GM19372 (cell line): ENCODE measurements at regions not wholly inside any gene's neighbourhood (a gene's known extent, or its start where the extent isn't known, plus 50 kb on each side); places are given as distances from the start of the nearest gene placed in this dataset.
"Not testable (repeated sequence)": the region's sequence is repeated elsewhere in the genome, so short reads cannot be mapped to it uniquely, and the experiment has no call there.

Experiments
- ATAC-seq: cut with Tn5 transposase; IDR thresholded peaks from one replicate; pipeline ENCODE4 v1.9.1; 2021; ENCODE audit warnings: mild to moderate bottlenecking, low read depth, moderate library complexity; ENCODE audit not compliant: unreplicated experiment

GRCh38 chr9:82115331-82115730 is 126.8 kb downstream of the SPATA31D1 start:
- ATAC-seq: no peak

- ATAC-seq: no peak
These were observed 127.3 kb downstream of the SPATA31D1 start for GRCh38 chr9:82115900-82116299.

- no peak for ATAC-seq
These were observed 128.0 kb downstream of the SPATA31D1 start for GRCh38 chr9:82116556-82116955.

GRCh38 chr9:82117026-82117811 is 128.6 kb downstream of the SPATA31D1 start:
- ATAC-seq: no peak

- no peak for ATAC-seq
These were observed 134.2 kb downstream of the SPATA31D1 start for GRCh38 chr9:82122731-82123130.

GRCh38 chr9:82124090-82124489 is 135.5 kb downstream of the SPATA31D1 start:
- ATAC-seq: no peak

DNA sequence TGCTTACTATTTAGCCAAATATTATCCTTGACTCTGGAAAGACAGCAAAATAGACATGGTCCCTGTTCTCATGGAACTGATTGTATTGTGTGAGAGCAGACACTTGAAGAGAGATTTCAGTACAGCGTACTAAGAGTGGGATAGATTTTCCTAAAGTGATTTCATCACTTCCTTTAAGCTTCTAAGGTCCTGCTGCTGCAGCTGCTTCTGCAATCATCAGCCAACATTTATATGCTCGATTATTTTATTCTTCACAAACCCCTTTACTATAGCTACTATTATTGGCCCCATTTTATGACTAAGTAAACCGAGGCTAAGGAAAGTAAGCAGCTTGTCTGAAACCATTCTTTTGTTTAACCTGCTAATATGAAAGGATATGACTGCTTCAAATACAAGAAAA is 137.7 kb downstream of the SPATA31D1 start:
- no peak for ATAC-seq

DNA sequence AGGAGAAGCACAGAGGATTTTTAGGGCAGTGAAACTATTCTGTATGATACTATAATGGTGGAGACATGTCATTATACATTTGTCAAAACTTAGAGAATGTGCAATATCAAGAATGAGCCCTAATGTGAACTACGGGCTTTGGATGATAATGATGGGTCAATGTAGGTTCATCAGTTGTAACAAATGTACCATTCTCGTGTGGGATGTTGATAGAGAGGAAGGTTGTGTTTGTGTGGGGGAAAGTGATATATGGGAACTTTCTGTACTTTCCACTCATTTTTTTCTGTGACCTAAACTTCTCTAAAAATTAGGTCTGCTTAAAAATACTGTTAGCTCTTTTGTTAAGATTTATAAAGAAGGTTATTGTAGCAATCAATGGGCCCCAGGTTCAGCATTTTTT is 138.9 kb downstream of the SPATA31D1 start:
- peak; percentile 29 for ATAC-seq

DNA sequence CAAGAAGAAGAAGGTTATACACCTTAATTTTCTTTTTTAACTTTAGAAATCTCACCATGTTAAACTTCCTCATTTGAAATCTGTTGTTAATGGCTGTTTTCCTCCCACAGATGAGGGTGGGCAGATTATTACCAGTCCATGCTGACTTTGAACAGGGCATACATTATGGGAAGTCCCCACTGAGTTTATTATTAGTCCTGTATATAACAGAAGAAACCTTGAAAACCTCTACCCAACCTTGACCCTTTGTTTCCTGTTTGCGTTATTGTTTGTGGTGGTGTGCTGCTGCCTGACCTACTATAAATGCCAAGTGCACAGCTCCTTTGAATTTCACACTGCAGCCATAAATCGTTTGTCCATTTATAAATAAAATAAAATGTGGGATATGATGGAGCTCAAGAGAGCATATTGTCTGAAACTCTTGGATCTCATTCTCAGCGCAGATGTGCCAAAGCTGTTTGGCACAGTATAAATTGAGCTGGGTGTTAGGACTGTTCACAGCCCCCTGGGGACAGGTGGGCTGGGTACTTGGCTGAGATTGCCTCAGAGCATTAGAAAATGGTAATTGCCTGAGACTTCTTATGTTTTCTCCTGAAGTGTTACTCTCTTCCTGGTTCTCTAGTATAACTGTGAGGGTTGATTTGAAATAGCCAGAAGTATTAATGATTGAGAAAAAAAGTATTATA is 139.6 kb downstream of the SPATA31D1 start:
- peak; percentile 88 for ATAC-seq

- ATAC-seq: no peak
These were observed 141.1 kb downstream of the SPATA31D1 start for GRCh38 chr9:82129708-82130107.

- ATAC-seq: no peak
These were observed 141.9 kb downstream of the SPATA31D1 start for GRCh38 chr9:82130331-82131042.

GRCh38 chr9:82131072-82131471 is 142.5 kb downstream of the SPATA31D1 start:
- no peak for ATAC-seq

DNA sequence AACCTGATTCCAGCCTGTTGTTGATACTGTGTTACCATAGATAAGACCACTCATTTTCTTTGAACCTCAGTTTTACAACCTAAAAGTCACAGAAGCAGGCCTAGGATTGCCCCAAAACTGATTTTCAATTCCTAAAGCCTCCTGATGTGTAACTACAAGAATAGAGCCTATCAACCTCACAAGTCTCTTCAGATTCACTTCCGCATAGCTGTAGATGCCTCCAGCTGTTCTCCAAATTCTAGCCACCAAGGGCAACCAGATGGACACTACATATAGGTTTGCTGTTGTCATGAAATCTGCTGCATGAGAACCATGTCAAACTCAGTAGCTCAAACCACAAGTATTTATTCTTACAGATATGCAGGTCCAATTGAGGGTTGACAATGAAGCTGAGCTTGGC is 143.5 kb downstream of the SPATA31D1 start:
- no peak for ATAC-seq

GRCh38 chr9:82134010-82134409 is 145.4 kb downstream of the SPATA31D1 start:
- no peak for ATAC-seq

GRCh38 chr9:82135106-82135505 is 146.5 kb downstream of the SPATA31D1 start:
- ATAC-seq: no peak

DNA sequence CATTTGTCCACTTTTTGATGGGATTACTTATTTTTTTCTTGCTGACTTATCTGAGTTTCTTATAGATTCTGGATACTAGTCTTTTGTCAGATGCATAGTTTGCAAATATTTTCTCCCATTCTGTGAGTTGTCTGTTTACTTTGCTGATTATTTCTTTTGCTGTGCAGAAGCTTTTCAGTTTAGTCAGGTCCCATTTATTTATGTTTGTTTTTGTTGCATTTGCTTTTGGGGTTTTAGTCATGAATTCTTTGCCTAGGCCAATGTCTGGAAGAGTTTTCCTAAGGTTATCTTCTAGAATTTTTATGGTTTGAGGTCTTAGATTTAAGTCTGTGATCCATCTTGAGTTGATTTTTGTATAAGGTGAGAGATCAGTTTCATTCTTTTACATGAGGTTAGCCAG is 149.5 kb downstream of the SPATA31D1 start:
- ATAC-seq: not testable (repeated sequence)

- no peak for ATAC-seq
These were observed 151.9 kb downstream of the SPATA31D1 start for GRCh38 chr9:82140471-82140870.

DNA sequence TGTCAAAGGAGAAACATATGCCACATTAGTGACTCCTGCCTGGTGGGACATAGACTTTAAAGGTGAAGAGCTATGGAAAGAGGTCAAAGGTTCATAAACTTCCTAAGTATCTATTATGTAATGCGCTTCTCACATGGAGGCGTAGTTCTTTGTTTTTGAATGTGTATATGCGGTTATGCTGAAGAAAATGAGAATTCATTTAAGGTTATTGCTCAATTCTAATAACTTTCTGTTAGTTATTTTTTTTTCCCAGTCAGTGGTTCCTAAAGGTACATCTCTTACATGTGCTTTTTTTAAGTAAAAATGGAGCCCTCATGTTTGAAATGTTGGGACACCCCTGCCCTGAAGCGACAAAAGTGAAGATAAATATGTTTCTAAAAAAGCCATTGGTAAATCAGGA is 156.2 kb downstream of the SPATA31D1 start:
- ATAC-seq: no peak

DNA sequence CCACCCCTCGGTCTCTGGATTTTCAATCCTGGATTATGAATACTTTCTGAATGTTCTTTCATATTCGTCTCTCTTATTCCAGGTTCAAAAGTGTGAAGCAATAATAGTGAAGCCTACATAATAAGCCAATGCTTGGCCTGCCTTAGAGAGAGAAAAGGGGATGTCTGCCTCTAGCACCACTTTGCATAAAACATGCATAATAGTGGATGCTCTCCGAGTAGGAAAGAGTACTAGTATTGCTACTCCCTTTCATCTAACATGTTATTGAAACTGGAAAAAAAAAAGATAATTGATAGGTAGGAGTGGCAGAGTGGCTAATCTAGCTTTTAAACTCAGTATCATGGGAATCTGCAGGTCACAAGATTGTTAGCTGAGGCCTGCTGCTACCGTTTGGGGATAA is 158.1 kb downstream of the SPATA31D1 start:
- no peak for ATAC-seq

DNA sequence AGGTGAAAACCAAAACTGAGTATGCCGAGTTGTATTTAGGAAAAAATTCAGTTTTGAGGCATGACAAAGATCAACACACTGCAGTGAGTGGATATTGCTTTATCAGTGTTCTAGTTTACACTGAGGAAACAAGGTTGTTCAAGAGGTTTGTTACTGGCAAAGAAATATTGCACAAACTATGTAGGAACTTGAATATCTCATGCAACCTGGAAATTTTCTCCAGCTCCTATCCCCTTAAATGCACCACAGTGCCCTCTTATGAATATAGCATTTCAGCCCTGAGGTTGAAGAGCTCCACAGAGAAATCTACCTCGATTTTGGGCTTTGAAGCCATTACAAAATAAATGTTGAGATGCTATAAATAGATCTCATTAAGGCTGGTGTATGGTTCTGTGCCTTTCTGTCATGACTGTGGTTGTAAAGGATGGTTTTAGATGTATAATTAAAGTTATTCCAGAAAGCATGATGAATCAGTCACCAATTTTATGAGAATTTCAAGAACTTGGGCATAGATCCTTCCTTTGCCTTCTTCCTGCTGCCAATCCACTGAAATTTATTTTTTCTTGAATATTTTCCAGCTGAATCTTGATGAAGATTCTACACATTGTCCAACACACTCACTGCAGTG is 159.3 kb downstream of the SPATA31D1 start:
- ATAC-seq: no peak

- ATAC-seq: no peak
These were observed 159.8 kb downstream of the SPATA31D1 start for GRCh38 chr9:82148426-82148810.
